ENCODE measurements at regions not wholly inside any gene's neighbourhood (a gene's known extent, or its start where the extent isn't known, plus 50 kb on each side); places are given as distances from the start of the nearest gene placed in this dataset.

- Histone ChIP-seq H3K36me3 (no peaks in the 10 kb centered on the region), H3K4me1 (no peaks in the 10 kb centered on the region), H3K27me3 (replicated peaks in 1 of 7) (no peaks in the 10 kb centered on the region), H3K27ac (no peak overlapping the region), H3K4me3 (no peak overlapping the region), H3K9me3 (peaks cover 0 to 10% (median 0%) of the 10 kb centered on the region in 8 donors)
- TF ChIP-seq POLR2AphosphoS5 (IDR thresholded peaks at IDR 0.05): no peak
- TF ChIP-seq, protein P1, sequence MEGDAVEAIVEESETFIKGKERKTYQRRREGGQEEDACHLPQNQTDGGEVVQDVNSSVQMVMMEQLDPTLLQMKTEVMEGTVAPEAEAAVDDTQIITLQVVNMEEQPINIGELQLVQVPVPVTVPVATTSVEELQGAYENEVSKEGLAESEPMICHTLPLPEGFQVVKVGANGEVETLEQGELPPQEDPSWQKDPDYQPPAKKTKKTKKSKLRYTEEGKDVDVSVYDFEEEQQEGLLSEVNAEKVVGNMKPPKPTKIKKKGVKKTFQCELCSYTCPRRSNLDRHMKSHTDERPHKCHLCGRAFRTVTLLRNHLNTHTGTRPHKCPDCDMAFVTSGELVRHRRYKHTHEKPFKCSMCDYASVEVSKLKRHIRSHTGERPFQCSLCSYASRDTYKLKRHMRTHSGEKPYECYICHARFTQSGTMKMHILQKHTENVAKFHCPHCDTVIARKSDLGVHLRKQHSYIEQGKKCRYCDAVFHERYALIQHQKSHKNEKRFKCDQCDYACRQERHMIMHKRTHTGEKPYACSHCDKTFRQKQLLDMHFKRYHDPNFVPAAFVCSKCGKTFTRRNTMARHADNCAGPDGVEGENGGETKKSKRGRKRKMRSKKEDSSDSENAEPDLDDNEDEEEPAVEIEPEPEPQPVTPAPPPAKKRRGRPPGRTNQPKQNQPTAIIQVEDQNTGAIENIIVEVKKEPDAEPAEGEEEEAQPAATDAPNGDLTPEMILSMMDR (IDR thresholded peaks at IDR 0.05 in 8 of 11, conservative IDR thresholded peaks at IDR 0.05 in 3 of 11): no peak
- no peak for TF ChIP-seq POLR2A (IDR thresholded peaks at IDR 0.05)
- intact Hi-C loops (cut with DNase I; ENCODE audit: low total_unique reads): no loop called here
- DNase-seq: no peak
- WGBS, 5 donors: 57 to 78% (median 68%) methylated on average over 3 of the region's 3 CpGs
Measured at GRCh38 chr4:156248917-156249316, 295.3 kb upstream of the CTSO start.

DNA sequence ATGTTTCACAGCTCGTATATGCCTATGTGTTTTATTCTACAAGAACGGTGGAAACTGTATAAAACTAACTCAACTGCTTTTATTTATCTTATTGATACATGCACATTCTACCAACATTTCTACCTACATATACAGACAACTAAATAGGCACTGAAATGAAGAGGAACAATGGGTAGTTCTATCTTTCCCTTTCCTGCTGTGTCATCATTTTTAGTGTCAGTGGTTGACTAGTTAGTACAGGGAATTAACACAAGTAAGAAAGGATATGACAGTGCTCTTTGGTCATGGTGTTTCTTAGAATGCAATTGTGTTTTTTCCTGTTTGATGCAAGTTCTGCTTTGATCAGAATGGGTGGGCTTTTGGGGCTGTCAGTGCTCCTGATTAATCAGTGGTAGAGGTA is 293.8 kb upstream of the CTSO start:
- 39 to 66% (median 49%) methylated on average over 2 of the region's 2 CpGs for WGBS, 5 donors
- Histone ChIP-seq H3K27ac (no peak overlapping the region), H3K4me3 (no peak overlapping the region), H3K27me3 (replicated peaks in 1 of 7) (no peaks in the 10 kb centered on the region), H3K36me3 (no peaks in the 10 kb centered on the region), H3K9me3 (peaks cover 0 to 10% (median 0%) of the 10 kb centered on the region in 8 donors), H3K4me1 (no peaks in the 10 kb centered on the region)
- no peak for DNase-seq
- TF ChIP-seq POLR2A (IDR thresholded peaks at IDR 0.05) (no peak), POLR2AphosphoS5 (IDR thresholded peaks at IDR 0.05) (no peak)
- TF ChIP-seq, protein P1 (IDR thresholded peaks at IDR 0.05 in 8 of 11, conservative IDR thresholded peaks at IDR 0.05 in 3 of 11): no peak
- intact Hi-C loops (cut with DNase I; ENCODE audit: low total_unique reads): no loop called here

DNA sequence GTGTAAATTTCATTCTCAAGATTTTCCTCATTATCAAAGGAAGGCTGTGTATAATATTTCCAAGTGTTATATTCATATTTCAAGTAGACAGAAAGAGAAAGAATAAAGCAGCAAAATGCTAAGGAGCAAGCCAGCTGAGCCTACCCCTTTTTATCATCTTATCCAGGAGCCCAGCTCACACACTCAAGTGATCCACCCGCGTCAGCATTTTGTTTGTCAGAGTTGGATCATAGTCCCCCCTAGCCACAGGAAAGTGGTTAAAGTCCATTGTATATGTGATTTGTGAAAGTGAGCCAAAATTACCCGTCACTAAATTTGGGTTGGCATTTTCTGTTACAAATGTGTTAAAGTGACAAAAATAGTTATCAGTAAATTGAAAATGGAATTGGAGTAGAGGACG is 289.3 kb upstream of the CTSO start:
- intact Hi-C loops (cut with DNase I; ENCODE audit: low total_unique reads): no loop called here
- Histone ChIP-seq H3K4me1 (no peaks in the 10 kb centered on the region), H3K27me3 (replicated peaks in 1 of 7) (no peaks in the 10 kb centered on the region), H3K4me3 (no peak overlapping the region), H3K27ac (no peak overlapping the region), H3K36me3 (no peaks in the 10 kb centered on the region), H3K9me3 (no peaks in the 10 kb centered on the region)
- 88 to 93% (median 91%) methylated on average over 4 of the region's 4 CpGs for WGBS, 5 donors
- DNase-seq: no peak
- no peak for TF ChIP-seq POLR2A (IDR thresholded peaks at IDR 0.05)
- TF ChIP-seq POLR2AphosphoS5 (IDR thresholded peaks at IDR 0.05): no peak
- TF ChIP-seq, protein P1 (IDR thresholded peaks at IDR 0.05 in 8 of 11, conservative IDR thresholded peaks at IDR 0.05 in 3 of 11): no peak

DNA sequence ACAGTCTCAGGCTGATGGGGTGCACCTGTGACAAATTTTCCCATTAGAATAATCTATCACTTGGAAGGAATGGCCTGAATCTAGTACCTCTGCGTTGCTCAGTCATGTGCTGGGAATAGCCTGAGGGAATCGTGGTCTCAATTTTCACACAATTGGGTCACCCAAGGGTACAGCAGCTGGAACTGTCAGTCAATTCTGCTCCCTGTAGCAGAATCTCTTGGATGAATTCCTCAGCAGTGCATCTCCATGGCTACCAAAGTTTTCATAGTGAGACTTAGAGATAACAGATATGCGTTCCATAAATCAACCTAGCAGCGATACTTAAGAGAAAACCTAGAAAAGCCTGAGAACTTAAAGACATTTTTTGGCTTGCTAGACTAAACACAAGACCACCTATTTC is 288.7 kb upstream of the CTSO start:
- H3K9me3 ChIP-seq: no peaks in the 10 kb centered on the region
- H3K4me1 ChIP-seq: no peaks in the 10 kb centered on the region
- H3K27me3 ChIP-seq (replicated peaks in 1 of 7): no peaks in the 10 kb centered on the region
- no peak for DNase-seq
- TF ChIP-seq POLR2AphosphoS5 (IDR thresholded peaks at IDR 0.05): no peak
- TF ChIP-seq POLR2A (IDR thresholded peaks at IDR 0.05): no peak
- TF ChIP-seq, protein P1 (IDR thresholded peaks at IDR 0.05 in 8 of 11, conservative IDR thresholded peaks at IDR 0.05 in 3 of 11): no peak
- intact Hi-C loops (cut with DNase I; ENCODE audit: low total_unique reads): no loop called here
- H3K27ac ChIP-seq: no peak overlapping the region
- no peaks in the 10 kb centered on the region for H3K36me3 ChIP-seq
- no peak overlapping the region for H3K4me3 ChIP-seq
- WGBS, 5 donors: 79 to 88% (median 82%) methylated on average over 4 of the region's 4 CpGs

Measured in spleen (tissue), 11 donors.